Activated gamma-delta T cell (primary cell): ENCODE measurements at regions not wholly inside any gene's neighbourhood (a gene's known extent, or its start where the extent isn't known, plus 50 kb on each side); places are given as distances from the start of the nearest gene placed in this dataset.

Experiments
- DNase-seq: peaks from one replicate; lab custom pipeline; 2025; lab: John Stamatoyannopoulos, UW

- no peak for DNase-seq
These were observed 53.5 kb upstream of the SVIL start for GRCh38 chr10:29688230-29688661.

GRCh38 chr10:29687421-29688164 is 52.8 kb upstream of the SVIL start:
- DNase-seq: no peak

GRCh38 chr10:29685506-29685905 is 50.7 kb upstream of the SVIL start:
- DNase-seq: no peak
